HUDEP-2 (cell line): ENCODE measurements at regions not wholly inside any gene's neighbourhood (a gene's known extent, or its start where the extent isn't known, plus 50 kb on each side); places are given as distances from the start of the nearest gene placed in this dataset.

ENCODE experiments used
- DNase-seq, 76 experiments: peaks; one replicate each; lab custom pipeline; 2025; ENCODE audit not compliant: unreplicated experiment in 76 of 76; lab: John Stamatoyannopoulos, UW

GRCh38 chr7:7042286-7042893 is 140.0 kb upstream of the C1GALT1 start:
- peak in 57 of 76 experiments; percentile 5 to 85 (median 46) for DNase-seq

- DNase-seq: no peak
Observed at GRCh38 chr7:7044806-7045205, 137.5 kb upstream of the C1GALT1 start.

- DNase-seq: no peak
Observed at GRCh38 chr7:7048213-7048612, 134.1 kb upstream of the C1GALT1 start.

- no peak for DNase-seq
Observed at GRCh38 chr7:7051206-7051877, 131.0 kb upstream of the C1GALT1 start.

GRCh38 chr7:7054252-7054830 is 128.0 kb upstream of the C1GALT1 start:
- DNase-seq: no peak

- DNase-seq: no peak
Observed at GRCh38 chr7:7060828-7061599, 121.3 kb upstream of the C1GALT1 start.

GRCh38 chr7:7077945-7078344 is 104.4 kb upstream of the C1GALT1 start:
- no peak for DNase-seq

GRCh38 chr7:7080802-7081201 is 101.5 kb upstream of the C1GALT1 start:
- DNase-seq: no peak

GRCh38 chr7:7090460-7090859 is 91.9 kb upstream of the C1GALT1 start:
- no peak for DNase-seq

GRCh38 chr7:7098280-7098818 is 84.0 kb upstream of the C1GALT1 start:
- no peak for DNase-seq

GRCh38 chr7:7099584-7100014 is 82.7 kb upstream of the C1GALT1 start:
- peak in 75 of 76 experiments; percentile 29 to 94 (median 68) for DNase-seq

GRCh38 chr7:7100432-7100849 is 81.9 kb upstream of the C1GALT1 start:
- DNase-seq: peak in 73 of 76 experiments; percentile 75 to 99 (median 94)

GRCh38 chr7:7102906-7103305 is 79.4 kb upstream of the C1GALT1 start:
- peak in 2 of 76 experiments; percentile 10 to 28 for DNase-seq

GRCh38 chr7:7103343-7104313 is 78.7 kb upstream of the C1GALT1 start:
- peak in 40 of 76 experiments; percentile 10 to 82 (median 64) for DNase-seq

- DNase-seq: peak in 41 of 76 experiments; percentile 5 to 81 (median 48)
Observed at GRCh38 chr7:7104314-7104698, 78.0 kb upstream of the C1GALT1 start.

GRCh38 chr7:7104971-7105370 is 77.4 kb upstream of the C1GALT1 start:
- DNase-seq: peak in 1 of 76 experiments; percentile 10

- DNase-seq: no peak
Observed at GRCh38 chr7:7105800-7106582, 76.4 kb upstream of the C1GALT1 start.

- no peak for DNase-seq
Observed at GRCh38 chr7:7108931-7109330, 73.4 kb upstream of the C1GALT1 start.

- no peak for DNase-seq
Observed at GRCh38 chr7:7109934-7110333, 72.4 kb upstream of the C1GALT1 start.
